GM19395 (cell line): ENCODE measurements at regions not wholly inside any gene's neighbourhood (a gene's known extent, or its start where the extent isn't known, plus 50 kb on each side); places are given as distances from the start of the nearest gene placed in this dataset.
"Not testable (repeated sequence)": the region's sequence is repeated elsewhere in the genome, so short reads cannot be mapped to it uniquely, and the experiment has no call there.

ENCODE experiments used
- ATAC-seq: cut with Tn5 transposase; IDR thresholded peaks from one replicate; pipeline ENCODE4 v1.9.1; 2021; ENCODE audit warnings: mild to moderate bottlenecking, moderate library complexity; ENCODE audit not compliant: unreplicated experiment

GRCh38 chr14:49159081-49159480 lies 427.1 kb downstream of the RPS29 start:
- no peak for ATAC-seq

GRCh38 chr14:49139593-49139992 lies 446.6 kb downstream of the RPS29 start:
- ATAC-seq, result no peak

GRCh38 chr14:49134940-49135339 lies 451.2 kb downstream of the RPS29 start:
- ATAC-seq, result no peak

- ATAC-seq, result no peak
These were observed 464.9 kb downstream of the RPS29 start for GRCh38 chr14:49121246-49121645.

- no peak for ATAC-seq
These were observed 471.9 kb downstream of the RPS29 start for GRCh38 chr14:49114161-49114893.

- ATAC-seq, result no peak
These were observed 479.2 kb downstream of the RPS29 start for GRCh38 chr14:49106741-49107667.

- no peak for ATAC-seq
These were observed 480.2 kb downstream of the RPS29 start for GRCh38 chr14:49105956-49106355.

- no peak for ATAC-seq
These were observed 480.7 kb downstream of the RPS29 start for GRCh38 chr14:49105512-49105911.

- ATAC-seq, result no peak
These were observed 493.8 kb downstream of the RPS29 start for GRCh38 chr14:49092345-49092744.

GRCh38 chr14:49089107-49089506 lies 497.1 kb downstream of the RPS29 start:
- no peak for ATAC-seq

GRCh38 chr14:49073292-49073691 lies 512.9 kb downstream of the RPS29 start:
- not testable (repeated sequence) for ATAC-seq

GRCh38 chr14:49058511-49058910 lies 527.7 kb downstream of the RPS29 start:
- no peak for ATAC-seq

- no peak for ATAC-seq
These were observed 528.2 kb downstream of the RPS29 start for GRCh38 chr14:49057838-49058510.

- ATAC-seq, result no peak
These were observed 530.2 kb downstream of the RPS29 start for GRCh38 chr14:49056021-49056420.

- ATAC-seq, result no peak
These were observed 533.7 kb downstream of the RPS29 start for GRCh38 chr14:49052521-49052920.

GRCh38 chr14:49051328-49052060 lies 534.7 kb downstream of the RPS29 start:
- ATAC-seq, result no peak

- no peak for ATAC-seq
These were observed 535.4 kb downstream of the RPS29 start for GRCh38 chr14:49050822-49051221.

GRCh38 chr14:49049711-49050110 lies 536.5 kb downstream of the RPS29 start:
- no peak for ATAC-seq

GRCh38 chr14:49044981-49045380 lies 541.2 kb downstream of the RPS29 start:
- ATAC-seq, result no peak

GRCh38 chr14:49036984-49037516 lies 549.1 kb downstream of the RPS29 start:
- ATAC-seq, result no peak
